Calu3 (cell line): ENCODE measurements at regions not wholly inside any gene's neighbourhood (a gene's known extent, or its start where the extent isn't known, plus 50 kb on each side); places are given as distances from the start of the nearest gene placed in this dataset.

Source experiments
- BruUV-seq: library from RNA; stranded (reverse); fragments of 400-500 nt; replicated peaks from 2 replicates; lab custom pipeline; 2021; lab: Mats Ljungman, UMichigan
- CTCF ChIA-PET: fragments of 300-600 bp; sonication (Branson Sonifier 250); formaldehyde crosslinking; loops from one replicate; lab custom pipeline; 2022; ENCODE audit warnings: antibody characterized with exemption; lab: Charles Lee
- DNase-seq: peaks from one replicate; pipeline ENCODE4 v3.0.0; 2022
- H3K27ac Mint-ChIP-seq: one replicate; pipeline ENCODE4 v1.8.0; 2022; ENCODE audit warnings: mixed read lengths; ENCODE audit not compliant: unreplicated experiment
- H3K27me3 Mint-ChIP-seq: one replicate; pipeline ENCODE4 v1.8.0; 2022; ENCODE audit warnings: mixed read lengths; ENCODE audit not compliant: unreplicated experiment
- H3K36me3 Mint-ChIP-seq: one replicate; pipeline ENCODE4 v1.8.0; 2022; ENCODE audit warnings: mild to moderate bottlenecking, moderate library complexity, mixed read lengths; ENCODE audit not compliant: insufficient read depth, unreplicated experiment
- H3K4me1 Mint-ChIP-seq: one replicate; pipeline ENCODE4 v1.8.0; 2022; ENCODE audit warnings: mild to moderate bottlenecking, low read depth, mixed read lengths; ENCODE audit not compliant: unreplicated experiment
- H3K4me3 Mint-ChIP-seq: one replicate; pipeline ENCODE4 v1.8.0; 2022; ENCODE audit warnings: mild to moderate bottlenecking, low read depth, moderate library complexity, mixed read lengths; ENCODE audit not compliant: unreplicated experiment
- H3K9me3 Mint-ChIP-seq: one replicate; pipeline ENCODE4 v1.8.0; 2022; ENCODE audit warnings: low read depth, mixed read lengths; ENCODE audit not compliant: unreplicated experiment
- intact Hi-C: fragments of 100-400 bp; cut with micrococcal nuclease; formaldehyde crosslinking; loops from one replicate; pipeline ENCODE4 v1.10.0; 2022; ENCODE audit not compliant: unreplicated experiment
- TF ChIP-seq, protein P1 (sequence below): fragments of 200-600 bp; IDR thresholded peaks from one replicate; pipeline ENCODE4 v1.8.0; 2022; ENCODE audit warnings: antibody characterized with exemption; ENCODE audit not compliant: unreplicated experiment

DNA sequence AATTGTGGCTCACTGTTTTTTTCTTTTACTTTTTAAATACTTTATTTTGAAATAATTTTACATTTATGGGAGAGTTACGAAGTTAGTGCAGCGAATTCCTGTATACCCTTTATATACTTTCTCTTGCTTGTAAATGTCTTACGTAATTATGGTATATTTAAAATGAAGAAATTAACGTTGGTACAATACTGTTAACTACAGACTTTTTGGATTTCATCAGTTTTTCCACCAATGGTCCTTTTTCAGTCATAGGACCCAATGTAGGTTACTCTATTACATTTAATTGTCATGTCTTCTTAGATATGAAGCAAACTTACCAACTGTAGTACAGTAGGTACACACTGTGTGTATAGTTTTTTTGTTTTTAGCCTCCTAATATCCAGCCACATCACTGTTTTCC is 76.3 kb downstream of the BOLA3 start:
- Mint-ChIP-seq H3K27ac (no peak overlapping the region), H3K4me1 (no peaks in the 10 kb centered on the region), H3K27me3 (no peaks in the 10 kb centered on the region), H3K4me3 (no peak overlapping the region), H3K36me3 (peaks cover 20% of the 10 kb centered on the region), H3K9me3 (no peaks in the 10 kb centered on the region)
- CTCF ChIA-PET: no interaction called here
- no peak for DNase-seq
- intact Hi-C loops: no loop called here
- TF ChIP-seq, protein P1, sequence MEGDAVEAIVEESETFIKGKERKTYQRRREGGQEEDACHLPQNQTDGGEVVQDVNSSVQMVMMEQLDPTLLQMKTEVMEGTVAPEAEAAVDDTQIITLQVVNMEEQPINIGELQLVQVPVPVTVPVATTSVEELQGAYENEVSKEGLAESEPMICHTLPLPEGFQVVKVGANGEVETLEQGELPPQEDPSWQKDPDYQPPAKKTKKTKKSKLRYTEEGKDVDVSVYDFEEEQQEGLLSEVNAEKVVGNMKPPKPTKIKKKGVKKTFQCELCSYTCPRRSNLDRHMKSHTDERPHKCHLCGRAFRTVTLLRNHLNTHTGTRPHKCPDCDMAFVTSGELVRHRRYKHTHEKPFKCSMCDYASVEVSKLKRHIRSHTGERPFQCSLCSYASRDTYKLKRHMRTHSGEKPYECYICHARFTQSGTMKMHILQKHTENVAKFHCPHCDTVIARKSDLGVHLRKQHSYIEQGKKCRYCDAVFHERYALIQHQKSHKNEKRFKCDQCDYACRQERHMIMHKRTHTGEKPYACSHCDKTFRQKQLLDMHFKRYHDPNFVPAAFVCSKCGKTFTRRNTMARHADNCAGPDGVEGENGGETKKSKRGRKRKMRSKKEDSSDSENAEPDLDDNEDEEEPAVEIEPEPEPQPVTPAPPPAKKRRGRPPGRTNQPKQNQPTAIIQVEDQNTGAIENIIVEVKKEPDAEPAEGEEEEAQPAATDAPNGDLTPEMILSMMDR: no peak
- no TSS peak for BruUV-seq

DNA sequence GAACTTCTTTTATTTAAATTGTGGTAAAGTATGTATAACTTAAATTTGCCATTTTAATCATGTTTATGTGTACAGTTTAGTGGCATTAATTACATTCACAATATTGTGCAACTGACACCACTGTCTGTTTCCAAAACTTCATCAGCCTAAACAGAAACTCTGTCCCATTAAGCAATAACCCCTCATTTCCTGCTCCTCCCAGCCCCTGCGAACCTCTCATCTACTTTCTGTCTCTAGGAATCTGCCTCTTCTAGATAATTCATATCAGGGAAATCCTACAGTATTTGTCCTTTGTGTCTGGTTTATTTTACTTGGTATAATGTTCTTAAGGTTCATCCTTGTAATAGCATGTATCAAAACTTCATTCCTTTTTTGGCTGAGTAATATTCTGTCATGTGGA is 75.1 kb downstream of the BOLA3 start:
- BruUV-seq: no TSS peak
- H3K27me3 Mint-ChIP-seq: no peaks in the 10 kb centered on the region
- intact Hi-C loops: no loop called here
- TF ChIP-seq, protein P1: no peak
- peaks cover 20% of the 10 kb centered on the region for H3K36me3 Mint-ChIP-seq
- CTCF ChIA-PET: no interaction called here
- no peak for DNase-seq
- H3K4me1 Mint-ChIP-seq: no peaks in the 10 kb centered on the region
- H3K4me3 Mint-ChIP-seq: no peak overlapping the region
- no peaks in the 10 kb centered on the region for H3K9me3 Mint-ChIP-seq
- no peak overlapping the region for H3K27ac Mint-ChIP-seq

DNA sequence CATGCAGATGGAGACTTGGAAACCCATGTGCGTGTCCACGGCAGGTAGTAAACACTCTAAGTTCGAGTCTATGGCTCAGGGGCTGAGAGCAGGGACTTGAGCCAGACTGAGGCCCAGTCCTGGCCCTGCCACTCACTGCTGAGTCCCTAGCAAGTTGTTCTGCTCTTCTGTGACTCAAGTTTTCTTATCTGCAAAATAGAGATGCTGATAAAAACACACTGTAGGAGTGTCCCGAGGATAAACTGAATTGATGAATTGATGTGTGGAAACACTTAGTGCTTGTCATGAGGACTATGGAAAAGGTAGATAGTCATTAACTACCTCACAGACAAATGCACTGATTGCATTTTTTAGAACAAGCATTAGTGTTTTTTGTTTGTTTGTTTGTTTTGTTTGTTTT is 73.2 kb downstream of the BOLA3 start:
- TF ChIP-seq, protein P1: no peak
- peaks cover 20% of the 10 kb centered on the region for H3K36me3 Mint-ChIP-seq
- no peaks in the 10 kb centered on the region for H3K9me3 Mint-ChIP-seq
- DNase-seq: no peak
- CTCF ChIA-PET: no interaction called here
- no peaks in the 10 kb centered on the region for H3K4me1 Mint-ChIP-seq
- no peak overlapping the region for H3K27ac Mint-ChIP-seq
- intact Hi-C loops: no loop called here
- no TSS peak for BruUV-seq
- H3K4me3 Mint-ChIP-seq: no peak overlapping the region
- H3K27me3 Mint-ChIP-seq: no peaks in the 10 kb centered on the region

DNA sequence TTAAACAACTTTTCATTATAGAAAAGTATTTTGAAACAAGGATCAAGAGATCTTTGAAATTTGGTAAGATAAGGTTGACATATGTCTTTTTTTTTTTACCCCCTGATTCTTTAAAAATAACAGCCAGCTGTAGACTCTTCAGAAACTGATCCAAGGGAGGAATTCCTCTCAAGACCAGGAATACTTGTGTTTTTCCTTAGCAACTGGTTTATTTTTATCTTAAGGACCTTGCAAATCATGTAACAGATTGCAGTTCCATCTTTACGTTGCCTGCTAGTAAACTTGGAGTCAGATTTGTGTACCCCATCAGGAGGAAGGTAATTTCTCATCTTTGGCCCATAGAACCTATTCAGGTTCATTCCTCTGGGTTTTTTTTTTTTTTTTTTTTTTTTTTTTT is 71.6 kb downstream of the BOLA3 start:
- H3K9me3 Mint-ChIP-seq: no peaks in the 10 kb centered on the region
- BruUV-seq: no TSS peak
- CTCF ChIA-PET: no interaction called here
- no peak overlapping the region for H3K27ac Mint-ChIP-seq
- H3K4me1 Mint-ChIP-seq: no peaks in the 10 kb centered on the region
- TF ChIP-seq, protein P1: no peak
- no peak overlapping the region for H3K4me3 Mint-ChIP-seq
- peaks cover 20% of the 10 kb centered on the region for H3K36me3 Mint-ChIP-seq
- intact Hi-C loops: no loop called here
- DNase-seq: no peak
- H3K27me3 Mint-ChIP-seq: no peaks in the 10 kb centered on the region
